ENCODE measurements at regions not wholly inside any gene's neighbourhood (a gene's known extent, or its start where the extent isn't known, plus 50 kb on each side); places are given as distances from the start of the nearest gene placed in this dataset.
"Not testable (repeated sequence)": the region's sequence is repeated elsewhere in the genome, so short reads cannot be mapped to it uniquely, and the experiment has no call there.

- no peak for ATAC-seq
These were observed 162.2 kb downstream of the VGLL3 start for GRCh38 chr3:86828751-86829150.

DNA sequence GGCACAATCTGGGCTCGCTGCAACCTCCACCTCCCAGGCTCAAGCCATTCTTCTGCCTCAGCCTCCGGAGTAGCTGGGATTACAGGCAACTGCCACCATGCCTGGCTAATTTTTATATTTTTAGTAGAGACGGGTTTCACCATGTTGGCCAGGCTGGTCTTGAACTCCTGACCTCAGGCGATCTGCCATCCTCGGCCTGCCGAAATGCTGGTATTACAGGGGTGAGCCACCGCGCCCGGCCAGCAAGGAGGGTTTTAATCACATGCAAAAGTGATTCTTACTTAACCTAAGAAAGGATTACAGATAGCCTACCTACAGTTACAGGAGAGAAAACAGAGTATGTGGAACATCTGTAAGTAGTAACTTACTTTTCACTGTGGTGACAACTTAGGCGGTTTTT lies 163.4 kb downstream of the VGLL3 start:
- ATAC-seq; H3K4me1 ChIP-seq; DNase-seq; H3K4me3 ChIP-seq; H3K36me3 ChIP-seq; H3K27ac ChIP-seq; H3K9me3 ChIP-seq; H3K27me3 ChIP-seq; intact Hi-C loops (cut with DNase I): not testable (repeated sequence)
- WGBS, 4 donors, result 85 to 90% (median 88%) methylated on average over 10 of the region's 10 CpGs

More at GRCh38 chr3:86828751-86829150, 162.2 kb downstream of the VGLL3 start:
- intact Hi-C loops (cut with DNase I), result no loop called here
- no peak overlapping the region for H3K4me3 ChIP-seq
- no peaks in the 10 kb centered on the region for H3K27me3 ChIP-seq
- no peaks in the 10 kb centered on the region for H3K36me3 ChIP-seq
- DNase-seq, result no peak
- WGBS, 4 donors, result 75 to 83% (median 79%) methylated on average over 3 of the region's 3 CpGs
- no peaks in the 10 kb centered on the region for H3K4me1 ChIP-seq
- TF ChIP-seq POLR2A (IDR thresholded peaks at IDR 0.05) (no peak), CTCF (IDR thresholded peaks at IDR 0.05) (no peak)
- H3K9me3 ChIP-seq, result no peaks in the 10 kb centered on the region
- no peak overlapping the region for H3K27ac ChIP-seq

DNA sequence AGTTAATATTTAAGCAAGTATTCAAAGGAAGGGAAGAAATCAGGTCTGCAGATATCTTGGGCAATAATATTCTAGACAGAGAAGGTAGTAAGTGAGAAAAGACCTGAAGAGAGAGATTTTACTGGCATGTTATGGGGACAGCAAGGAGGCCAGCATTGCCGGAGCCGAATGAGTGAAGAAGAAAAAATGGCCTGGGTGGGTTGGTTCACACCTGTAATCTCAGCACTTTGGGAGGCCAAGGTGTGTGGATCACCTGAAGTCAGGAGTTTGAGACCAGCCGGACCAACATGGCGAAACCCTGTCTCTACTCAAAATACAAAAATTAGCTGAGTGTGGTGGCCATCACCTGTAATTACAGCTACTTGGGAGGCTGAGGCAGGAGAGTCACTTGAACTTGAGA lies 164.7 kb downstream of the VGLL3 start:
- intact Hi-C loops (cut with DNase I), result no loop called here
- TF ChIP-seq CTCF (IDR thresholded peaks at IDR 0.05) (no peak), POLR2A (IDR thresholded peaks at IDR 0.05) (no peak)

DNA sequence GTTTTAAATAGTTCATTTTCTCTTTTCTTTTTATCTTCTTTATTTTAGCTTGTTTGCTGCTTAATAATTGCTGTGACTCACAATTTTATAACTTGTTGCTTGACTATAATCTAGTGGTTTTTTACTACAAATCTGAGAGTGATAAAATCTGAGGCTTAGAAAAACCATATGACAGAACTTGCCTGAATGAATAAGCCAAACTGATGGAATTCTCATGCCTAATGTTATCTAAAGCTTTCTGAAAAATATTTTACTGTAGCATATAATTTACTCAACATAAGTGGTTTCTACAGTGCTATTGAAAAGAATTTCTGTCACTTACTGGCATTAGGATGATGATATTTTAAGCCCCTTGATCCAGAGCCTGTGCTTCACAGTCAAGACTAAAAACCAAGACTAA lies 175.1 kb downstream of the VGLL3 start:
- TF ChIP-seq CTCF (IDR thresholded peaks at IDR 0.05), result no peak
- TF ChIP-seq POLR2A (IDR thresholded peaks at IDR 0.05), result no peak
- Histone ChIP-seq H3K36me3 (no peaks in the 10 kb centered on the region), H3K27me3 (no peaks in the 10 kb centered on the region), H3K9me3 (no peaks in the 10 kb centered on the region), H3K4me3 (no peak overlapping the region), H3K27ac (no peak overlapping the region), H3K4me1 (no peaks in the 10 kb centered on the region)
- ATAC-seq (no peak), DNase-seq (no peak)
- intact Hi-C loops (cut with DNase I), result no loop called here

More for the DNA sequence above, 164.7 kb downstream of the VGLL3 start:
- no peak for DNase-seq
- Histone ChIP-seq H3K9me3 (no peaks in the 10 kb centered on the region), H3K4me3 (no peak overlapping the region), H3K4me1 (no peaks in the 10 kb centered on the region), H3K27ac (no peak overlapping the region), H3K36me3 (no peaks in the 10 kb centered on the region), H3K27me3 (no peaks in the 10 kb centered on the region)
- WGBS, 4 donors, result 91 to 98% (median 92%) methylated on average over 4 of the region's 4 CpGs
- no peak for ATAC-seq

DNA sequence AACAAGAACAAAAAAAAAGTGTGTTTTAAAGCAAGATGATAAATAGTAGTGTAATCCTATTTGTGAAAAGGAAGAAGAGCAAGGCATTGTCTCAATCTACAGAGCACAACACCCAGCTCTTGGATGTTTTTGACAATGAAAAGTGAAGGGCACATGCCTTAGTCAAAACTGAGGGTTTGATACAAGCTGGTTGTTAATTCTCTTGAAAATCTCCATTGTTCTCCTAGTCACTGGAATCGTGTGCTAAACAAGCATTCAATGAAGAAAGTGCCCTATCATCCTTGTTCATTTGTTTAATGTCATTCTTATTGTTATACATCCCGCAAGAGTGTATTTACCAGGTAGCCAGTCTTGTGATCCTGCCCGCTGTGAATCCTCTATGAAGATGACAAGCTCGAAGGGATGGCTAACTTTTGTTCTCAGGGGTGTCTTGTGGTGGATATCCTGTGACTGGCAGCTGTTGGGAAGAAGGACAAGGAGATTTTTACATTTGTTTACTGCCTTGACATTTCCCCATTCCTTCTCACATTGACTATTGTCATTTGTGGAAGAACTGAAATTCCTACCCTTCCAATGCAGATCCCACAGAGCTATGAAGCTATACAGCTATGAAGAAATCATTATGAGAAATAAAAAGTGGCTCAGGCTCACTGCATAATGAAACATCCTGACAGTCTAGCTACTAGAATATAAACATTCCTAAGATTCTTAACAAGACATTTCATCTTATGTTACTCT lies 175.9 kb downstream of the VGLL3 start:
- no peak overlapping the region for H3K4me3 ChIP-seq
- TF ChIP-seq POLR2A (IDR thresholded peaks at IDR 0.05), result no peak
- no peak for TF ChIP-seq CTCF (IDR thresholded peaks at IDR 0.05)
- ATAC-seq (no peak), DNase-seq (no peak)
- no peaks in the 10 kb centered on the region for H3K4me1 ChIP-seq
- no peaks in the 10 kb centered on the region for H3K36me3 ChIP-seq
- intact Hi-C loops (cut with DNase I), result no loop called here
- H3K27me3 ChIP-seq, result no peaks in the 10 kb centered on the region
- peak overlapping the region in 1 of 12 donors; percentile 4 for H3K27ac ChIP-seq
- 54 to 68% (median 60%) methylated on average over 4 of the region's 4 CpGs for WGBS, 4 donors
- H3K9me3 ChIP-seq, result no peaks in the 10 kb centered on the region

All from heart left ventricle (tissue), 16 donors.